Bronchial epithelial cell (primary cell): ENCODE measurements at regions not wholly inside any gene's neighbourhood (a gene's known extent, or its start where the extent isn't known, plus 50 kb on each side); places are given as distances from the start of the nearest gene placed in this dataset.

Source experiments
- DNase-seq: peaks from one replicate; pipeline ENCODE4 v3.0.0-alpha.2; 2010; ENCODE audit warnings: low read depth
- FAIRE-seq: peaks from 2 replicates; lab custom pipeline; 2011; peaks lifted over from hg19 to GRCh38; lab: Jason Lieb, UNC
- H3K27me3 ChIP-seq: 2 replicates; pipeline ENCODE4 v1.5.1; 2011; ENCODE audit warnings: low read length; ENCODE audit not compliant: control insufficient read depth, insufficient read depth
- H3K36me3 ChIP-seq: 2 replicates; pipeline ENCODE4 v1.5.1; 2011; ENCODE audit warnings: low read length; ENCODE audit not compliant: control insufficient read depth, insufficient read depth
- H3K4me3 ChIP-seq: 2 replicates; pipeline ENCODE4 v1.5.1; 2011; ENCODE audit warnings: mild to moderate bottlenecking, low read depth, low read length, control low read depth
- CTCF ChIP-seq: IDR thresholded peaks from 2 replicates; pipeline ENCODE4 v1.5.1; 2011; ENCODE audit warnings: mild to moderate bottlenecking, moderate library complexity, low read length, control low read depth, inconsistent platforms; ENCODE audit not compliant: insufficient read depth, severe bottlenecking

DNA sequence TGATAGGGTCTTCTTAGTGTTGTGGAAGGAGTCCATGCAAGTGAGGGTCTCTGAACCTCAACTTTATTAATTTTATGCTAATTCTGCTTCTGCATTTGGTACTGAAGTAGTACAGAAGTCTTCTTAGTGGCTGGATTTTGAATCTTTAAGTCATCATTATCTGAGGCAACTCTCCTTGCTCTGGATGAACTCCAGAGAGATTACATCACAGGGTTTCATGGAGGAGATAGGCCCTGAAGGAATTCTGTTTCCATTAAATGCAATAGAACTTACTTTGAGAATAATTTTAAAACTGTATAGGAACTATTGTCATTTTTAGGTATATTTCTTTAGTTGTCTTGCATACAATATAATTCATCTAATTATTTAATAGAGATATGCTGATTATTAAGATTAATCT, 451.2 kb downstream of the FAT4 start:
- Histone ChIP-seq H3K4me3 (no peak overlapping the region), H3K36me3 (no peaks in the 10 kb centered on the region), H3K27me3 (no peaks in the 10 kb centered on the region)
- TF ChIP-seq CTCF = no peak
- DNase-seq (peak; percentile 10), FAIRE-seq (no peak)

DNA sequence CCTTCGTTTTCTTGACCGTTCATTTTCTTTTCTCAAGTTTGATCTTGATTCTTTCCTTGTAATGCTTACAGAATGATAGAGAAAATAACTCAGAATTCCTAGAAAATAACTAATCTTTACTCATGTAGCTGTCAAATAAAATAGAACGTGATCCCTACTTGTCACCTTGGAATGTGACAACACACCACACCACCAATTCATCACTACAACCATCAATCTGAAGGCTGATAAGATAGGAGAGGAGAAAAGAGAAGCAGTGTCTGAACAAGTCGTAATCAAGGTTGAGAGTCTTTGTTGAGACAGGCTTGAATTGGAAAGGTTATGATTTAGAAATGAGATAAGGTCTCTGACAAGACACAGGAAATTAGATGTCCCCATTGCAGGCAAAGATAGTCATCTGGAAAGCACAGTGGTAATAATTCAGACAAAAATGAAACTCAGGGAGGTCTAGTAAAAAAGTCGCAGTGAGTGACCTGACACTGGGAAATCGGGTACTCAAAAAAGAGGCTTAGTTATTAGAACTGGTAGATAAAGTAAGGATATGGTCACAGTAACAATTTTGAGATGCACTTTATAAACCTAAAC, 456.2 kb downstream of the FAT4 start:
- H3K27me3 ChIP-seq = no peaks in the 10 kb centered on the region
- FAIRE-seq = no peak
- no peak overlapping the region for H3K4me3 ChIP-seq
- no peaks in the 10 kb centered on the region for H3K36me3 ChIP-seq
- no peak for DNase-seq
- no peak for TF ChIP-seq CTCF

- FAIRE-seq = no peak
- no peak for TF ChIP-seq CTCF
Observed at GRCh38 chr4:125772680-125773079, 457.9 kb downstream of the FAT4 start.

GRCh38 chr4:125773502-125773901, 458.7 kb downstream of the FAT4 start:
- Histone ChIP-seq H3K36me3 (no peaks in the 10 kb centered on the region), H3K27me3 (no peaks in the 10 kb centered on the region), H3K4me3 (no peak overlapping the region)
- DNase-seq (no peak), FAIRE-seq (no peak)
- no peak for TF ChIP-seq CTCF

More at GRCh38 chr4:125772680-125773079, 457.9 kb downstream of the FAT4 start:
- H3K36me3 ChIP-seq = no peaks in the 10 kb centered on the region
- no peak for DNase-seq
- H3K4me3 ChIP-seq = no peak overlapping the region
- no peaks in the 10 kb centered on the region for H3K27me3 ChIP-seq

DNA sequence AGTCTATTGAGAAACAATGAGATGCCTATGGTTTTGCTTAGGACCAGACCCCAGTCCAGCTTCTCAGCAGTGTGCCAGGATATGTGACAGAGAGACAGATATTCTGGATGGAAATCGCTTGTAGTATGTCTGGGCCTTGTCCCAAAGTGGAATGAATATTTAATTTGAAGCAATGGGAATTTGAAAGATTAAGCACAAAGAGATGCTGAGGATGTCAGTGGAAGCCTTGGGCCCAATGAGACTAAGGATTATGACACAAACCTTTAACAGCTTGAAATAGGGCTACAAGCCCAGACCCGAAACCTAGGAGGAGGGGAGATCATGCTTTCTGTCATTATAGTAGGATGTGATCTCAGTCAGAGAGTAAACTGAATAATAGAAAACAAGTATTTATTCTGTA, 459.2 kb downstream of the FAT4 start:
- Histone ChIP-seq H3K4me3 (no peak overlapping the region), H3K36me3 (no peaks in the 10 kb centered on the region), H3K27me3 (no peaks in the 10 kb centered on the region)
- DNase-seq (peak; percentile 8), FAIRE-seq (no peak)
- TF ChIP-seq CTCF = no peak

GRCh38 chr4:125776146-125776545, 461.4 kb downstream of the FAT4 start:
- H3K27me3 ChIP-seq = no peaks in the 10 kb centered on the region
- DNase-seq = no peak
- TF ChIP-seq CTCF = no peak
- no peak overlapping the region for H3K4me3 ChIP-seq
- no peak for FAIRE-seq
- no peaks in the 10 kb centered on the region for H3K36me3 ChIP-seq
